Natural killer cell (primary cell): ENCODE measurements at regions not wholly inside any gene's neighbourhood (a gene's known extent, or its start where the extent isn't known, plus 50 kb on each side); places are given as distances from the start of the nearest gene placed in this dataset.
"Not testable (repeated sequence)": the region's sequence is repeated elsewhere in the genome, so short reads cannot be mapped to it uniquely, and the experiment has no call there.

Source experiments
- ATAC-seq, 3 donors: fragments of 150-1000 bp in 2 of 3; fragments of 200-7000 bp in 1 of 3; cut with Tn5 transposase; 1 replicate in 1 of 3; 2 replicates in 2 of 3; pipeline ENCODE4 v1.10.0; 2021; ENCODE audit warnings: mild to moderate bottlenecking in 2 of 3, moderate library complexity in 2 of 3
- DNase-seq, 2 donors: peaks; one replicate each; pipeline versions ENCODE4 v3.0.0 to v3.0.0-alpha.2; 2013 to 2021; ENCODE audit warnings: mixed read lengths in 1 of 2
- H3K27ac ChIP-seq: one replicate; pipeline ENCODE4 v1.5.1; 2013; ENCODE audit warnings: mild to moderate bottlenecking, low read length
- H3K27me3 ChIP-seq: one replicate; pipeline ENCODE4 v1.6.1; 2013; ENCODE audit warnings: low read length; ENCODE audit not compliant: control insufficient read depth, insufficient read depth
- H3K36me3 ChIP-seq: one replicate; pipeline ENCODE4 v1.6.1; 2013; ENCODE audit warnings: low read length; ENCODE audit not compliant: control insufficient read depth, insufficient read depth
- H3K4me1 ChIP-seq: one replicate; pipeline ENCODE4 v1.6.1; 2013; ENCODE audit warnings: low read length; ENCODE audit not compliant: control insufficient read depth, insufficient read depth
- H3K4me3 ChIP-seq: one replicate; pipeline ENCODE4 v1.5.1; 2013; ENCODE audit warnings: low read length
- H3K9me3 ChIP-seq: one replicate; pipeline ENCODE4 v1.6.1; 2013; ENCODE audit warnings: low read length; ENCODE audit not compliant: control insufficient read depth, insufficient read depth
- H3K27ac Mint-ChIP-seq, 2 donors: one replicate each; pipeline ENCODE4 v1.8.0; 2022; ENCODE audit warnings: mild to moderate bottlenecking in 2 of 2, mixed read lengths in 2 of 2, moderate library complexity in 1 of 2
- H3K27me3 Mint-ChIP-seq, 2 donors: one replicate each; pipeline ENCODE4 v1.8.0; 2022; ENCODE audit warnings: low read depth in 2 of 2, mixed read lengths in 2 of 2
- H3K36me3 Mint-ChIP-seq: one replicate; pipeline ENCODE4 v1.8.0; 2022; ENCODE audit warnings: mixed read lengths
- H3K4me1 Mint-ChIP-seq, 2 donors: one replicate each; pipeline ENCODE4 v1.8.0; 2022; ENCODE audit warnings: mixed read lengths in 2 of 2
- H3K4me3 Mint-ChIP-seq: one replicate; pipeline ENCODE4 v1.8.0; 2022; ENCODE audit warnings: mild to moderate bottlenecking, moderate library complexity, mixed read lengths
- H3K9me3 Mint-ChIP-seq, 2 donors: one replicate each; pipeline ENCODE4 v1.8.0; 2022; ENCODE audit warnings: mixed read lengths in 2 of 2
- CTCF ChIP-seq: fragments of 200-600 bp; IDR thresholded peaks from one replicate; pipeline ENCODE4 v1.8.0; 2022; ENCODE audit warnings: antibody characterized with exemption
- WGBS: methylation state at CpG from one replicate; pipeline ENCODE4 v1.1.7; 2013; ENCODE audit warnings: missing lambda C conversion rate; ENCODE audit not compliant: insufficient coverage; 5-methylcytosine and 5-hydroxymethylcytosine counted together
- intact Hi-C: fragments of 100-400 bp; cut with micrococcal nuclease; formaldehyde crosslinking; loops from one replicate; pipeline ENCODE4 v1.14.2; 2022

GRCh38 chr9:38518826-38519225 is 94.6 kb upstream of the IGFBPL1 start:
- no peak for DNase-seq
- H3K4me1 Mint-ChIP-seq: no peaks in the 10 kb centered on the region
- intact Hi-C loops: no loop called here
- H3K27me3 ChIP-seq: no peaks in the 10 kb centered on the region
- no peaks in the 10 kb centered on the region for H3K36me3 Mint-ChIP-seq
- H3K27me3 Mint-ChIP-seq: peaks cover 0 to 11% of the 10 kb centered on the region in 2 donors
- no peak overlapping the region for H3K4me3 Mint-ChIP-seq
- no peak for TF ChIP-seq CTCF
- no peak for ATAC-seq
- no peaks in the 10 kb centered on the region for H3K36me3 ChIP-seq
- no peak overlapping the region for H3K27ac ChIP-seq
- H3K9me3 Mint-ChIP-seq: no peaks in the 10 kb centered on the region
- H3K9me3 ChIP-seq: no peaks in the 10 kb centered on the region
- WGBS: 82% methylated on average over 3 of the region's 3 CpGs
- H3K4me1 ChIP-seq: peaks cover 3% of the 10 kb centered on the region
- H3K27ac Mint-ChIP-seq: no peak overlapping the region
- no peak overlapping the region for H3K4me3 ChIP-seq

- H3K36me3 ChIP-seq, DNase-seq, H3K36me3 Mint-ChIP-seq, intact Hi-C loops, H3K27me3 ChIP-seq, H3K9me3 Mint-ChIP-seq, H3K4me1 ChIP-seq, H3K4me1 Mint-ChIP-seq, H3K27ac ChIP-seq, H3K9me3 ChIP-seq, H3K4me3 ChIP-seq, H3K27me3 Mint-ChIP-seq: not testable (repeated sequence)
- peak overlapping the region in 1 of 2 donors; percentile 29 for H3K27ac Mint-ChIP-seq
- peak in 2 of 3 donors; percentile 54 to 65 for ATAC-seq
- WGBS: 62% methylated on average over 1 of the region's 3 CpGs
- peak overlapping the region; percentile 45 for H3K4me3 Mint-ChIP-seq
Observed at GRCh38 chr9:38516273-38516672, 92.0 kb upstream of the IGFBPL1 start.

GRCh38 chr9:38515055-38515454 is 90.8 kb upstream of the IGFBPL1 start:
- ATAC-seq, H3K4me1 Mint-ChIP-seq, H3K4me3 ChIP-seq, H3K27ac ChIP-seq, H3K36me3 Mint-ChIP-seq, H3K27me3 ChIP-seq, H3K9me3 ChIP-seq, intact Hi-C loops, H3K27me3 Mint-ChIP-seq, DNase-seq, H3K27ac Mint-ChIP-seq, H3K36me3 ChIP-seq, H3K4me3 Mint-ChIP-seq, H3K4me1 ChIP-seq, H3K9me3 Mint-ChIP-seq: not testable (repeated sequence)
- WGBS: 80% methylated on average over 3 of the region's 3 CpGs

GRCh38 chr9:38510340-38510739 is 86.1 kb upstream of the IGFBPL1 start:
- whole genome bisulfite sequencing: 57% methylated on average over 1 of the region's 3 CpGs
- H3K4me1 Mint-ChIP-seq, H3K9me3 ChIP-seq, H3K4me3 ChIP-seq, ATAC-seq, H3K27ac ChIP-seq, H3K4me3 Mint-ChIP-seq, intact Hi-C loops, H3K36me3 ChIP-seq, DNase-seq, H3K36me3 Mint-ChIP-seq, H3K4me1 ChIP-seq, H3K9me3 Mint-ChIP-seq, H3K27me3 ChIP-seq, H3K27ac Mint-ChIP-seq: not testable (repeated sequence)
- peaks cover 8 to 18% of the 10 kb centered on the region in 2 donors for H3K27me3 Mint-ChIP-seq

- no peaks in the 10 kb centered on the region for H3K4me1 ChIP-seq
Observed at GRCh38 chr9:38507587-38507986, 83.3 kb upstream of the IGFBPL1 start.

GRCh38 chr9:38500171-38500570 is 75.9 kb upstream of the IGFBPL1 start:
- H3K4me3 Mint-ChIP-seq, H3K36me3 ChIP-seq, H3K36me3 Mint-ChIP-seq, ATAC-seq, H3K4me1 Mint-ChIP-seq, DNase-seq, H3K9me3 ChIP-seq, intact Hi-C loops, H3K4me1 ChIP-seq, H3K4me3 ChIP-seq, H3K9me3 Mint-ChIP-seq, H3K27me3 ChIP-seq, H3K27ac Mint-ChIP-seq, H3K27ac ChIP-seq: not testable (repeated sequence)
- 95% methylated on average over 4 of the region's 4 CpGs for WGBS
- H3K27me3 Mint-ChIP-seq: peaks cover 9 to 25% of the 10 kb centered on the region in 2 donors

More at GRCh38 chr9:38507587-38507986, 83.3 kb upstream of the IGFBPL1 start:
- intact Hi-C loops: no loop called here
- H3K36me3 Mint-ChIP-seq: no peaks in the 10 kb centered on the region
- ATAC-seq (no peak), DNase-seq (no peak)
- Histone ChIP-seq H3K4me3 (no peak overlapping the region), H3K9me3 (no peaks in the 10 kb centered on the region), H3K36me3 (no peaks in the 10 kb centered on the region), H3K27me3 (no peaks in the 10 kb centered on the region), H3K27ac (no peak overlapping the region)
- no peak overlapping the region for H3K27ac Mint-ChIP-seq
- no peaks in the 10 kb centered on the region for H3K4me1 Mint-ChIP-seq
- no peak for TF ChIP-seq CTCF
- no peaks in the 10 kb centered on the region for H3K9me3 Mint-ChIP-seq
- peaks cover 17 to 22% of the 10 kb centered on the region in 2 donors for H3K27me3 Mint-ChIP-seq
- H3K4me3 Mint-ChIP-seq: no peak overlapping the region
- 76% methylated on average over 4 of the region's 4 CpGs for WGBS

GRCh38 chr9:38498551-38498950 is 74.3 kb upstream of the IGFBPL1 start:
- H3K27ac Mint-ChIP-seq, H3K9me3 ChIP-seq, H3K4me1 ChIP-seq, H3K4me3 ChIP-seq, H3K9me3 Mint-ChIP-seq, H3K27ac ChIP-seq, H3K4me1 Mint-ChIP-seq, H3K27me3 ChIP-seq, H3K36me3 Mint-ChIP-seq, intact Hi-C loops, DNase-seq, H3K4me3 Mint-ChIP-seq, ATAC-seq, H3K36me3 ChIP-seq: not testable (repeated sequence)
- WGBS: 73% methylated on average over 2 of the region's 2 CpGs
- H3K27me3 Mint-ChIP-seq: peaks cover 5 to 25% of the 10 kb centered on the region in 2 donors
